Mucosa of descending colon (tissue), 3 donors: ENCODE measurements at regions not wholly inside any gene's neighbourhood (a gene's known extent, or its start where the extent isn't known, plus 50 kb on each side); places are given as distances from the start of the nearest gene placed in this dataset.
"Not testable (repeated sequence)": the region's sequence is repeated elsewhere in the genome, so short reads cannot be mapped to it uniquely, and the experiment has no call there.

Source experiments
- ATAC-seq: fragments of 200-7000 bp; cut with Tn5 transposase; one replicate; pipeline ENCODE4 v1.9.1; 2020; ENCODE audit warnings: mild to moderate bottlenecking, moderate library complexity
- DNase-seq, 3 donors: peaks; one replicate each; pipeline ENCODE4 v3.0.0-alpha.2; 2020
- H3K36me3 ChIP-seq: fragments of 200-600 bp; one replicate; pipeline ENCODE4 v1.8.0; 2021; ENCODE audit warnings: low read depth, mild to moderate bottlenecking
- H3K4me1 ChIP-seq: fragments of 200-600 bp; one replicate; pipeline ENCODE4 v1.8.0; 2021; ENCODE audit warnings: low read depth, mild to moderate bottlenecking
- H3K4me3 ChIP-seq: fragments of 200-600 bp; one replicate; pipeline ENCODE4 v1.8.0; 2021; ENCODE audit warnings: mild to moderate bottlenecking
- H3K9me3 ChIP-seq: fragments of 200-600 bp; one replicate; pipeline ENCODE4 v1.8.0; 2021; ENCODE audit warnings: mild to moderate bottlenecking
- CTCF ChIP-seq: fragments of 200-600 bp; IDR thresholded peaks from one replicate; pipeline ENCODE4 v1.8.0; 2022; ENCODE audit warnings: antibody characterized with exemption, mild to moderate bottlenecking
- intact Hi-C, 2 donors: fragments of 100-400 bp; cut with DNase I in 1 of 2; cut with micrococcal nuclease in 1 of 2; formaldehyde crosslinking; loops; one replicate each; pipeline versions ENCODE4 v1.11.0 to v1.11.1; 2022; cut with DNase I, micrococcal nuclease
- donor health status: DM: no; HTN: no; CAD: no; lungs with moderate emphysema.
- donor health status: DM: no; HTN: no; CAD: no.
- donor health status: DM: no; HTN: yes; CAD: no.

- no peak for ATAC-seq
- Histone ChIP-seq H3K36me3 (no peaks in the 10 kb centered on the region), H3K4me1 (no peaks in the 10 kb centered on the region), H3K9me3 (no peaks in the 10 kb centered on the region), H3K4me3 (no peak overlapping the region)
- intact Hi-C loops, result no loop called here
- TF ChIP-seq CTCF, result no peak
- no peak for DNase-seq
Observed at GRCh38 chr4:66741081-66741480, 804.2 kb downstream of the CENPC start.

- Histone ChIP-seq H3K36me3 (no peaks in the 10 kb centered on the region), H3K4me1 (no peaks in the 10 kb centered on the region), H3K4me3 (no peak overlapping the region), H3K9me3 (no peaks in the 10 kb centered on the region)
- DNase-seq (no peak), ATAC-seq (no peak)
- intact Hi-C loops, result no loop called here
- TF ChIP-seq CTCF, result no peak
Observed at GRCh38 chr4:66736606-66737005, 808.7 kb downstream of the CENPC start.

GRCh38 chr4:66728280-66728679 is 817.0 kb downstream of the CENPC start:
- no peak overlapping the region for H3K4me3 ChIP-seq
- intact Hi-C loops, result no loop called here
- no peaks in the 10 kb centered on the region for H3K4me1 ChIP-seq
- no peak for ATAC-seq
- no peak for DNase-seq
- H3K36me3 ChIP-seq, result no peaks in the 10 kb centered on the region
- no peak for TF ChIP-seq CTCF
- H3K9me3 ChIP-seq, result no peaks in the 10 kb centered on the region

GRCh38 chr4:66712301-66712921 is 832.9 kb downstream of the CENPC start:
- H3K9me3 ChIP-seq, H3K36me3 ChIP-seq, H3K4me1 ChIP-seq, H3K4me3 ChIP-seq, intact Hi-C loops, ATAC-seq, DNase-seq: not testable (repeated sequence)

GRCh38 chr4:66704243-66704642 is 841.1 kb downstream of the CENPC start:
- ATAC-seq (no peak), DNase-seq (no peak)
- H3K4me1 ChIP-seq, result no peaks in the 10 kb centered on the region
- intact Hi-C loops, result no loop called here
- H3K9me3 ChIP-seq, result no peaks in the 10 kb centered on the region
- no peak overlapping the region for H3K4me3 ChIP-seq
- no peak for TF ChIP-seq CTCF
- no peaks in the 10 kb centered on the region for H3K36me3 ChIP-seq

GRCh38 chr4:66694739-66695138 is 850.6 kb downstream of the CENPC start:
- DNase-seq (no peak), ATAC-seq (no peak)
- no peak for TF ChIP-seq CTCF
- intact Hi-C loops, result no loop called here
- Histone ChIP-seq H3K36me3 (no peaks in the 10 kb centered on the region), H3K9me3 (no peaks in the 10 kb centered on the region), H3K4me3 (no peak overlapping the region), H3K4me1 (no peaks in the 10 kb centered on the region)
